K562 (cell line): ENCODE measurements at regions not wholly inside any gene's neighbourhood (a gene's known extent, or its start where the extent isn't known, plus 50 kb on each side); places are given as distances from the start of the nearest gene placed in this dataset.

Source experiments
- ELF4 ChIP-seq: fragments of 450-650 bp; formaldehyde crosslinking; IDR thresholded peaks from 2 replicates; pipeline ENCODE4 v1.4.0; 2022; ENCODE audit warnings: missing genetic modification characterization
- EP300 ChIP-seq: IDR thresholded peaks from 2 replicates; pipeline ENCODE4 v1.6.1; 2012; ENCODE audit warnings: low read length, improper control_type of control experiment
- PCBP1 ChIP-seq: fragments of 200-400 bp; formaldehyde crosslinking; IDR thresholded peaks from 2 replicates; pipeline ENCODE4 v1.6.1; 2018; ENCODE audit warnings: mild to moderate bottlenecking, low read depth, low read length; ENCODE audit not compliant: poor library complexity, severe bottlenecking
- SP2 ChIP-seq: IDR thresholded peaks from 2 replicates; pipeline ENCODE4 v1.6.1; 2011; ENCODE audit warnings: mild to moderate bottlenecking, low read depth, low read length, moderate library complexity; ENCODE audit not compliant: poor library complexity, severe bottlenecking; ENCODE audit errors: extremely low read depth
- ZNF512 ChIP-seq: IDR thresholded peaks from 2 replicates; pipeline ENCODE4 v1.6.1; 2016; ENCODE audit warnings: missing genetic modification characterization, missing compliant biosample characterization
- TF ChIP-seq, protein P1 (sequence below): IDR thresholded peaks from 3 replicates; pipeline ENCODE4 v1.6.1; 2011; ENCODE audit warnings: borderline replicate concordance, mild to moderate bottlenecking; ENCODE audit not compliant: insufficient read length, insufficient read depth
- TF ChIP-seq, protein P2 (sequence below): sonication (generic); formaldehyde crosslinking; IDR thresholded peaks from 2 replicates; pipeline ENCODE4 v1.8.1; 2022; ENCODE audit warnings: missing genetic modification reagents

DNA sequence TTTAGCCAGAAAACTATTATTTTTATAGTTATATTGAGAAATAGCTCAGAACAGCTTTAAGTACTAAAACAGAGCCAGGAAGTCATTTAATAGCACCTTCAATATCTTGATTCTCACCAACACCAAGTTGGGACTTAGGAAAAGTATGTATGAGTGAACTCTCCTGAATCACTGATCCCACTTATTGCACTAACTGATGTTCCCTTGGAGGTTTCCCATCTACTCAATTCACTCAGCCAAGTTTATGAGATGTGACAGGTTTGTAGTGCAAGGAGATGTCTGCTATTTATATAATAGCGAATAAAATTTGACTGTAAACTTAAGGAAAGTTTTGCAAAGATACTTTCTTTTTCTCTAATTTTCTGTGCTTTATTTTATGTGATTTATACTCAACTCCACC is 1147.6 kb upstream of the PCDH20 start:
- TF ChIP-seq ZNF512 (tag) (no peak), ELF4 (CRISPR knock-in tag) (no peak), PCBP1 (no peak), EP300 (no peak), SP2 (no peak)
- TF ChIP-seq, protein P1, sequence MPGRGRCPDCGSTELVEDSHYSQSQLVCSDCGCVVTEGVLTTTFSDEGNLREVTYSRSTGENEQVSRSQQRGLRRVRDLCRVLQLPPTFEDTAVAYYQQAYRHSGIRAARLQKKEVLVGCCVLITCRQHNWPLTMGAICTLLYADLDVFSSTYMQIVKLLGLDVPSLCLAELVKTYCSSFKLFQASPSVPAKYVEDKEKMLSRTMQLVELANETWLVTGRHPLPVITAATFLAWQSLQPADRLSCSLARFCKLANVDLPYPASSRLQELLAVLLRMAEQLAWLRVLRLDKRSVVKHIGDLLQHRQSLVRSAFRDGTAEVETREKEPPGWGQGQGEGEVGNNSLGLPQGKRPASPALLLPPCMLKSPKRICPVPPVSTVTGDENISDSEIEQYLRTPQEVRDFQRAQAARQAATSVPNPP: no peak
- TF ChIP-seq, protein P2, sequence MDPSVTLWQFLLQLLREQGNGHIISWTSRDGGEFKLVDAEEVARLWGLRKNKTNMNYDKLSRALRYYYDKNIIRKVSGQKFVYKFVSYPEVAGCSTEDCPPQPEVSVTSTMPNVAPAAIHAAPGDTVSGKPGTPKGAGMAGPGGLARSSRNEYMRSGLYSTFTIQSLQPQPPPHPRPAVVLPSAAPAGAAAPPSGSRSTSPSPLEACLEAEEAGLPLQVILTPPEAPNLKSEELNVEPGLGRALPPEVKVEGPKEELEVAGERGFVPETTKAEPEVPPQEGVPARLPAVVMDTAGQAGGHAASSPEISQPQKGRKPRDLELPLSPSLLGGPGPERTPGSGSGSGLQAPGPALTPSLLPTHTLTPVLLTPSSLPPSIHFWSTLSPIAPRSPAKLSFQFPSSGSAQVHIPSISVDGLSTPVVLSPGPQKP (CRISPR knock-in tag): no peak
